Skeletal muscle satellite cell (primary cell): ENCODE measurements at regions not wholly inside any gene's neighbourhood (a gene's known extent, or its start where the extent isn't known, plus 50 kb on each side); places are given as distances from the start of the nearest gene placed in this dataset.

ENCODE experiments used
- H3K27me3 ChIP-seq: 2 replicates; pipeline ENCODE4 v1.7.0; 2013; ENCODE audit warnings: low read length; ENCODE audit not compliant: control insufficient read depth, insufficient read depth
- H3K36me3 ChIP-seq: 2 replicates; pipeline ENCODE4 v1.7.0; 2013; ENCODE audit warnings: mild to moderate bottlenecking, control low read depth, low read length; ENCODE audit not compliant: insufficient read depth
- H3K4me1 ChIP-seq: 2 replicates; pipeline ENCODE4 v1.7.0; 2013; ENCODE audit warnings: low read length; ENCODE audit not compliant: control insufficient read depth, insufficient read depth
- H3K4me2 ChIP-seq: 2 replicates; pipeline ENCODE4 v1.7.0; 2013; ENCODE audit warnings: mild to moderate bottlenecking, low read length
- H3K4me3 ChIP-seq: 2 replicates; pipeline ENCODE4 v1.7.0; 2013; ENCODE audit warnings: low read length
- H3K9ac ChIP-seq: 2 replicates; pipeline ENCODE4 v1.7.0; 2013; ENCODE audit warnings: mild to moderate bottlenecking, low read depth, low read length, moderate library complexity
- H3K9me3 ChIP-seq: replicated peaks from 2 replicates; pipeline ENCODE4 v1.7.0; 2013; ENCODE audit warnings: mild to moderate bottlenecking, control low read depth, low read length

DNA sequence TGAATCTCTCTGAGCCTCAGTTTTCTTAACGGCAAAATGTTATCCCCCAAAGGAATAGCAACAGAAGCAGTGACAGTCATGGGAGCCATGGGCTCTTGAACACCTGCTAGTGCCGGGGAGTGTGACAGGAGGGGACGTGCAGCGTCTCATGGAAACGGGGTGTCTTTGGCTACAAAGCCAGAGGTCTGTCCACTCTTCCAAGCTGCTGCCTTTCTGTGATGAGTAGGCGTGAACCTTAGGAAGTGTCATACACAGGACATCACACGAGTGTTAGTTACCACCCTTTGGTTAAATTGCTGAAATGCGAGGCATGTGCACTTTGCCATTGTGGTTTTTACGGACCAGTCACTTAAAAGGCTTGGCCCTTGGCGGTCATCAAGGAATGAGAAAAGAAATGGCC, 93.4 kb downstream of the IRF8 start:
- no peak overlapping the region for H3K9ac ChIP-seq
- H3K4me3 ChIP-seq, result no peak overlapping the region
- H3K36me3 ChIP-seq, result no peaks in the 10 kb centered on the region
- no peaks in the 10 kb centered on the region for H3K4me1 ChIP-seq
- H3K4me2 ChIP-seq, result no peak overlapping the region
- H3K9me3 ChIP-seq, result no peaks in the 10 kb centered on the region
- peaks cover 36% of the 10 kb centered on the region for H3K27me3 ChIP-seq

- Histone ChIP-seq H3K9ac (no peak overlapping the region), H3K4me3 (no peak overlapping the region), H3K27me3 (peaks cover 37% of the 10 kb centered on the region), H3K9me3 (no peaks in the 10 kb centered on the region), H3K4me2 (no peak overlapping the region), H3K36me3 (no peaks in the 10 kb centered on the region), H3K4me1 (no peaks in the 10 kb centered on the region)
Measured at GRCh38 chr16:85992779-85993178, 93.8 kb downstream of the IRF8 start.

DNA sequence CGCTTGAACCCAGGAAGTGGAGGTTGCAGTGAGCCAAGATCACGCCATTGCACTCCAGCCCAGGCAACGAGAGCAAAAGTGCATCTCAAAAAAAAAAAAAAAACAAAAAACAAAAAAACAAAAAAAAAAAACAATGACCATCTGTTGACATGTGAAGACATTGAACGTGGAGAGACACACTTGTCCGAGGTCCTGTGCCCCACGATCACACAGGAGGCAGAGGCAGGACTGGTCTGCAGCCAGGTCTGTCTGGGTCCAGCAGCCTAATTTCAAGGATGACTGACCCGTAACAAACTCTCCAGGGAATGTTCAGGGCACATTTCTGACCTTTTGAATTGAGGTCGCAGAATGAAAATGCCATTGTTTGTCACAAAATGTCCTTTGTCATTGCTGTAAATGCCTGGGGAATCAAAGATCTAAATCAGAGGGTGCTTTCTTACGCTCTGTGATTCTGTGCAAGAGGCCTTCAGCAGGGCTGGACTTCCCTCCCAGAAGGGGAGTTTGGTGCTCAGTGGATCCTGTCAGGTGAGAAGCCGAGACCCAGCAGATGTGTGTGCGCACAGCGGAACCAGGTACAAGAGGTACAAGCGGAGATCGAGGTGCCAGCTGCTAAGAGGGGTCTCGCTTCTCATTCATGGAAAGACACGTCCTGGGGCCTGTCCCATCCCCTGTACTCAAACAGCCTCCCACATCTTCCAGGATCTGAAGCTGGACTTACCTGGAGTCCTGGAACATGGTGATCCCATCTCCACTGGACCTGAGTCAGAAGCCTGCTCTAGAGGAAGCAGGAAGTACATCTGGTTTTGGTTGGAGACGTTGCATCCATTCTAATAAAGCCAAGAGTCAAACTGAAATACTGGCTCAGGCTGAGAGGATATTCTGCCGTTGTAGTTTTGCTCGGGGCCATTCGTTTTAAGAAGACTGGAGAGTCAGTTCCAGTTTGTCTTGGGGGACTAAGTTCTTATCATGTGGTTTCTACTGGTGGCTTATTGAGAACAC, 95.8 kb downstream of the IRF8 start:
- H3K4me2 ChIP-seq, result no peak overlapping the region
- no peaks in the 10 kb centered on the region for H3K36me3 ChIP-seq
- H3K4me3 ChIP-seq, result no peak overlapping the region
- peaks cover 41% of the 10 kb centered on the region for H3K27me3 ChIP-seq
- H3K4me1 ChIP-seq, result no peaks in the 10 kb centered on the region
- H3K9me3 ChIP-seq, result no peaks in the 10 kb centered on the region
- no peak overlapping the region for H3K9ac ChIP-seq

DNA sequence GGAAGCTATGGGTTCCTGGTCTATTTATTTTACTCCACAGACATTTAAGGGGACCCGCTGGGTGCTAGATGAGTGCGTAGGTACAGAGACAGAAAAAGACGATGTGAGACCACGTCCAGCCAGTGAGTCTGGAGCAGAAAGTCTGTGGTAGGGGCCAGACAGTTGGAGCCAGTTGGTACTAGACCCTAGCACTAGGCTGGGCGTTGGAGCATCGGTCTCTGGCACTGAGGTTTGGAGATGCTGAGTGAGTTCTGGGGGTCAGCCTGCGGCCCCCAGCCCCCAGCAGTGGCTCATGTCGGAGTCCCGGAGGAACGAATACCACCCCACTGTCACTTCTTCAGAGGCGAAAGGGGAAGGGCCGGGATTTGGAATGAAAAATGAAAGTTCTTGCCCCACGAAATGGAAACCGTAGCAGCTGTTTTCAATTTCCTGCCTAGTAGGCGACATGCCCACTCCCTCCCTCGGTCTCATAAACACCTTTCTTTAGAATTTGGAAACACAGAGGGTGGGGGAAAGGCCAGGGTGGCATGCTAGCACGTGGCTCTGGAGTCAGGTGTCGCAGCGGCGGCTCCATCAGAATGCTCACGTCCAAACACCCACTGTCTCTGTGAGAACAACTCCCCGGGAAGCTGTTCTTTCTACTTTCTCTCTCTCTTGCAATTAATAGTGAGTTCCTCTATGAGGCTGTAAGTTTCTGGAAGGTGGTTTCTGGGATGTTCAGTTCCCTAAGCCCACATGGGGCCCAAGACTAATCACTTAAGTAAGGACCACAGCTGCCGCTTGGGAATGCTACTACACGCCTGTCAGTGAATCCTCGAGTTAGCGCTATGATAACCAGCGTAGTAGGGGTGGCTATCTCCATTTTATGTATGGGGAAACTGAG, 96.8 kb downstream of the IRF8 start:
- Histone ChIP-seq H3K4me1 (no peaks in the 10 kb centered on the region), H3K4me3 (no peak overlapping the region), H3K9ac (no peak overlapping the region), H3K9me3 (no peaks in the 10 kb centered on the region), H3K27me3 (peaks cover 32% of the 10 kb centered on the region), H3K4me2 (no peak overlapping the region), H3K36me3 (no peaks in the 10 kb centered on the region)

DNA sequence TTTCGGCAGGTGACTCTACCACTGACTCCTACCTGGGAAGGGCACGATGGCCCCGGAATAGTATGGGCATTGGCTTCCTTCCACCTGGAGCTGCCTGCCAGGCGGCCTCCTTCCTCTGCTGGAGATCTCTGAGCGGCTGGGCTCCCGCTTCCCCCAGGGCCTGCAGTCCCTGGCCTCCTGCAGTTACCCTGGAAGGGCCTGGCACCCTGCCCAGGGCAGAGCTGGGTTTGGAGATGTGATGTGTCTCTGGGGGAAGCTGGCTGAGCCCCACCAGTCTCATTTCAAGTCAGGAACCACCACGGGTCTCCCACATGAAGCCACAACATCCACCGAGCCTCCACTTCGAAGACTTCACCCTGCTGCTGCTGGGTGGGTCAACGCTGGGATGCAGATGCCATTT, 97.9 kb downstream of the IRF8 start:
- Histone ChIP-seq H3K9me3 (no peaks in the 10 kb centered on the region), H3K4me1 (no peaks in the 10 kb centered on the region), H3K4me2 (no peak overlapping the region), H3K27me3 (peaks cover 32% of the 10 kb centered on the region), H3K36me3 (no peaks in the 10 kb centered on the region), H3K9ac (no peak overlapping the region), H3K4me3 (no peak overlapping the region)

DNA sequence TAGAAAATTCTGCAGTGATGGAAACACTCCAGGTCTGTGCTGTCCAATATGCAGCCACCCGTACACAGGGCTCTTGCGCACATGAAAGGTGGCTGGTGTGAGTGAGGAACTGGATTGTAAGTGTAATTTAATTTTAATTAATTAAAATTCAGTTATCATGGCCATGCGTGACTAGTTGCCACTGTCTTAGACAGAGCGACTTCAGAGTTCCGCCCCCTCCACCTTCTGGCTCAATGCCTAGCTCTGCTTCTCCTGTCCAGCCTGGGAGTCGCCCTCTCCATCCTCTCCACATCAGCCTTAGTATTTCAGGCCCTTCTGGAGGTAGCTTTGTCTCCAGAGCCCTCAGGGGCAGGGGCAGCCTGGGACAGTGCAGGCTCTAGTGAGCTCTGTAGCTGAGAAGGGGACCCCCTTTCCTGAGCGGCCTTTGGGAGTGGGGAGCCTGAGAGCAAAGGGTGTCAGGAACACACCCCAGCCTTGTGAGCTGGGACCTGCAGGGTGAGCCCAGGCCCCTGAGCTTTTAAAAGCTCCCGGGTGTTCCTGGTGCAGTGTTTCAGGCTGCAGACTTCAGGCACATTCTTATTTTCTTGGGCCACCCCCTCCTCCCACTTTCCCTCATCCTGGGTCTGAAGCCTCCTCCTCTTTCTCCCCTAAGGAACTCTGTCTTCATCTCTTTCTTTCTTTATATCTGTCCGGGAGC, 99.4 kb downstream of the IRF8 start:
- Histone ChIP-seq H3K36me3 (no peaks in the 10 kb centered on the region), H3K4me1 (no peaks in the 10 kb centered on the region), H3K9ac (no peak overlapping the region), H3K4me2 (no peak overlapping the region), H3K9me3 (no peaks in the 10 kb centered on the region), H3K27me3 (peaks cover 34% of the 10 kb centered on the region), H3K4me3 (no peak overlapping the region)

- H3K4me2 ChIP-seq, result no peak overlapping the region
- no peak overlapping the region for H3K9ac ChIP-seq
- no peak overlapping the region for H3K4me3 ChIP-seq
- H3K36me3 ChIP-seq, result no peaks in the 10 kb centered on the region
- no peaks in the 10 kb centered on the region for H3K4me1 ChIP-seq
- H3K27me3 ChIP-seq, result peaks cover 35% of the 10 kb centered on the region
- H3K9me3 ChIP-seq, result no peaks in the 10 kb centered on the region
Measured at GRCh38 chr16:85998868-85999729, 100.1 kb downstream of the IRF8 start.

DNA sequence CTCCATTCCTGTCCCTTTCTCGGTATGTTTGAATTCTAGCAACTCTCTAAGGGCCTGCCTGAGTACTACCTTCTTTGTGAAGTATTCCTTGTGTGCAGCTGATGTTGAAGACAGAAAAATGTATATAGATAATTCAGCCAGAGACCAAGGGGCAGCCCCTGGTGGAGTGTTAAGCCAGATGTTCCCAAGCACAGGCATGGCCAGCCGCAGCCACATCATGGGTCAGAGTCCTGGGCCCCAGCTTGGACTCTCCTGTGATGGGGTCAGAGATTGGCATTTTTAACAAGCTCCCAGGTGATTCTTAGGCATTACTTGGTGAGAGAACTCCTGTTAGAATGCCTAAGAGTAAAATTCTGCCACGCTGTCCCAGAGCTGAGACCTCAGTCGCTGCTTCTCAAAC, 100.8 kb downstream of the IRF8 start:
- Histone ChIP-seq H3K9me3 (no peaks in the 10 kb centered on the region), H3K27me3 (peaks cover 33% of the 10 kb centered on the region), H3K4me1 (no peaks in the 10 kb centered on the region), H3K9ac (no peak overlapping the region), H3K4me3 (no peak overlapping the region), H3K4me2 (no peak overlapping the region), H3K36me3 (no peaks in the 10 kb centered on the region)

GRCh38 chr16:86002178-86002900, 103.4 kb downstream of the IRF8 start:
- Histone ChIP-seq H3K36me3 (no peaks in the 10 kb centered on the region), H3K27me3 (peaks cover 8% of the 10 kb centered on the region), H3K4me2 (no peak overlapping the region), H3K9me3 (no peaks in the 10 kb centered on the region), H3K9ac (no peak overlapping the region), H3K4me1 (no peaks in the 10 kb centered on the region), H3K4me3 (no peak overlapping the region)

DNA sequence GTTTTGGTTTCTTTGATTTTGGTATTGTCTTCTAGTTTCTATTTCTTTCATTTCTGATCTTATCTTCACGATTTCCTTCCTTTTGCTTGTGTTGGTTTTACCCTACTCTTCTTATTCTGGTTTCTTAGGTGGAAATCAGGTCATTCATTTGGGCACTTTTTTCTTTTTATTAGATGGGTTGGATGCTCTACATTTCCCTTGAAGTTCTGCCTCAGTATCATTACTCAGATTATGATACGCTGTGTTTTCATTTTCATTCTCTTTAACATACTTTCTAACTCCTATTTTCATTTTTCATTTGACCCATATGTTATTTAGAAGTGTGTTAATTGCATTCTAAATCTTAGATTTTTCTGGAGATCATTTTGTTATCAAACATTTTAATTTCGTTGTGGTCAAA, 108.6 kb downstream of the IRF8 start:
- Histone ChIP-seq H3K9me3 (no peaks in the 10 kb centered on the region), H3K4me3 (no peak overlapping the region), H3K9ac (no peak overlapping the region), H3K36me3 (no peaks in the 10 kb centered on the region), H3K4me2 (no peak overlapping the region), H3K4me1 (no peaks in the 10 kb centered on the region), H3K27me3 (peaks cover 3% of the 10 kb centered on the region)
